ENCODE measurements at regions not wholly inside any gene's neighbourhood (a gene's known extent, or its start where the extent isn't known, plus 50 kb on each side); places are given as distances from the start of the nearest gene placed in this dataset.

DNA sequence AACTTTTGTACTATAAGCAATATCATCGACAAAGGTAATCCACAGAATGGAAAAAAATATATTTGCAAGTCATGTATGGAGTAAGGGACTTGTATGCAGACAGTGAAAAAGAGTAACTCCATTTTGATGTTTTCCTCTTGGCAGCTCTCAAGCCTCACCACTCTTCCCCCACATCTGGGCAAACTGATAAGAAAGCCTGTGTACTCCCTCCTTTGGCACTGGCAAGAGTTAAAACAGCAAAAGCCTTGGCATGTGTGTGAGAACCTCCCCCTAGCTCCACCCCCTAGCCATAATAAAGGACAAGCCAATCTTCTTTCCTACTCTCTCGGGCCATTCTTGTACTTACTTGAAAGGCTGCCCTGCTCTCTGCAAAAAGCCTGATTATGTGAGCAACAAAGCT is 335.2 kb downstream of the LRATD1 start:
- TF ChIP-seq, protein P1, sequence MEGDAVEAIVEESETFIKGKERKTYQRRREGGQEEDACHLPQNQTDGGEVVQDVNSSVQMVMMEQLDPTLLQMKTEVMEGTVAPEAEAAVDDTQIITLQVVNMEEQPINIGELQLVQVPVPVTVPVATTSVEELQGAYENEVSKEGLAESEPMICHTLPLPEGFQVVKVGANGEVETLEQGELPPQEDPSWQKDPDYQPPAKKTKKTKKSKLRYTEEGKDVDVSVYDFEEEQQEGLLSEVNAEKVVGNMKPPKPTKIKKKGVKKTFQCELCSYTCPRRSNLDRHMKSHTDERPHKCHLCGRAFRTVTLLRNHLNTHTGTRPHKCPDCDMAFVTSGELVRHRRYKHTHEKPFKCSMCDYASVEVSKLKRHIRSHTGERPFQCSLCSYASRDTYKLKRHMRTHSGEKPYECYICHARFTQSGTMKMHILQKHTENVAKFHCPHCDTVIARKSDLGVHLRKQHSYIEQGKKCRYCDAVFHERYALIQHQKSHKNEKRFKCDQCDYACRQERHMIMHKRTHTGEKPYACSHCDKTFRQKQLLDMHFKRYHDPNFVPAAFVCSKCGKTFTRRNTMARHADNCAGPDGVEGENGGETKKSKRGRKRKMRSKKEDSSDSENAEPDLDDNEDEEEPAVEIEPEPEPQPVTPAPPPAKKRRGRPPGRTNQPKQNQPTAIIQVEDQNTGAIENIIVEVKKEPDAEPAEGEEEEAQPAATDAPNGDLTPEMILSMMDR (tag by site-specific recombination; IDR thresholded peaks at IDR 0.05), result no peak
- no peak for TF ChIP-seq ZNF416 (tag by site-specific recombination; IDR thresholded peaks at IDR 0.05)
- TF ChIP-seq, protein P2, sequence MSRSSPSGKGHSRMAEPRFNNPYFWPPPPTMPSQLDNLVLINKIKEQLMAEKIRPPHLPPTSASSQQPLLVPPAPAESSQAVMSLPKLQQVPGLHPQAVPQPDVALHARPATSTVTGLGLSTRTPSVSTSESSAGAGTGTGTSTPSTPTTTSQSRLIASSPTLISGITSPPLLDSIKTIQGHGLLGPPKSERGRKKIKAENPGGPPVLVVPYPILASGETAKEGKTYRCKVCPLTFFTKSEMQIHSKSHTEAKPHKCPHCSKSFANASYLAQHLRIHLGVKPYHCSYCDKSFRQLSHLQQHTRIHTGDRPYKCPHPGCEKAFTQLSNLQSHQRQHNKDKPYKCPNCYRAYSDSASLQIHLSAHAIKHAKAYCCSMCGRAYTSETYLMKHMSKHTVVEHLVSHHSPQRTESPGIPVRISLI (tag by site-specific recombination; IDR thresholded peaks at IDR 0.05), result no peak
- no peak for TF ChIP-seq SCRT1 (tag by site-specific recombination; IDR thresholded peaks at IDR 0.05; ENCODE audit: borderline replicate concordance)
- TF ChIP-seq ZNF677 (tag by site-specific recombination; IDR thresholded peaks at IDR 0.05), result no peak
- no peak for TF ChIP-seq SALL2 (tag by site-specific recombination; IDR thresholded peaks at IDR 0.05; ENCODE audit: borderline replicate concordance)
- TF ChIP-seq KLF9 (tag by site-specific recombination; IDR thresholded peaks at IDR 0.05; ENCODE audit: low read depth), result no peak
- TF ChIP-seq ZNF660 (tag by site-specific recombination; IDR thresholded peaks at IDR 0.05), result no peak
- TF ChIP-seq, protein P3, sequence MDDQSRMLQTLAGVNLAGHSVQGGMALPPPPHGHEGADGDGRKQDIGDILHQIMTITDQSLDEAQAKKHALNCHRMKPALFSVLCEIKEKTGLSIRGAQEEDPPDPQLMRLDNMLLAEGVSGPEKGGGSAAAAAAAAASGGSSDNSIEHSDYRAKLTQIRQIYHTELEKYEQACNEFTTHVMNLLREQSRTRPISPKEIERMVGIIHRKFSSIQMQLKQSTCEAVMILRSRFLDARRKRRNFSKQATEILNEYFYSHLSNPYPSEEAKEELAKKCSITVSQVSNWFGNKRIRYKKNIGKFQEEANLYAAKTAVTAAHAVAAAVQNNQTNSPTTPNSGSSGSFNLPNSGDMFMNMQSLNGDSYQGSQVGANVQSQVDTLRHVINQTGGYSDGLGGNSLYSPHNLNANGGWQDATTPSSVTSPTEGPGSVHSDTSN (CRISPR knock-in tag; IDR thresholded peaks at IDR 0.05), result no peak
- no peak for TF ChIP-seq ZBTB21 (tag by site-specific recombination; IDR thresholded peaks at IDR 0.05)
- TF ChIP-seq YY1 (tag by site-specific recombination; IDR thresholded peaks at IDR 0.05), result no peak
- no peak for TF ChIP-seq ZBTB8A (tag by site-specific recombination; IDR thresholded peaks at IDR 0.05)

All from HEK293 (cell line).